Pancreas (tissue), 10 donors: ENCODE measurements at regions not wholly inside any gene's neighbourhood (a gene's known extent, or its start where the extent isn't known, plus 50 kb on each side); places are given as distances from the start of the nearest gene placed in this dataset.

Experiments
- ATAC-seq, 4 donors: fragments of 200-7000 bp; cut with Tn5 transposase; one replicate each; pipeline versions ENCODE4 v1.8.0 to v1.9.1; 2020; ENCODE audit warnings: mild to moderate bottlenecking in 4 of 4, moderate library complexity in 4 of 4
- DNase-seq, 6 donors: peaks; one replicate each; pipeline ENCODE4 v3.0.0-alpha.2; 2020
- FAIRE-seq: peaks from 2 replicates; lab custom pipeline; 2012; peaks lifted over from hg19 to GRCh38; lab: Jason Lieb, UNC
- H3K27ac ChIP-seq, 4 donors: fragments of 200-600 bp; sonication (generic); 1 replicate in 3 of 4; 2 replicates in 1 of 4; pipeline versions ENCODE4 v1.5.0 to v1.8.0; 2020
- H3K27me3 ChIP-seq, 4 donors: fragments of 200-600 bp; one replicate each; pipeline ENCODE4 v1.8.0; 2021
- H3K36me3 ChIP-seq, 3 donors: fragments of 200-600 bp; sonication (generic) in 1 of 3; one replicate each; pipeline versions ENCODE4 v1.5.0 to v1.8.0; 2020 to 2021
- H3K4me1 ChIP-seq, 3 donors: fragments of 200-600 bp; one replicate each; pipeline ENCODE4 v1.8.0; 2021
- H3K4me3 ChIP-seq, 4 donors: fragments of 200-600 bp; sonication (generic) in 2 of 4; one replicate each; pipeline versions ENCODE4 v1.5.0 to v1.8.0; 2020 to 2021
- H3K9me3 ChIP-seq, 4 donors: fragments of 200-600 bp; one replicate each; pipeline ENCODE4 v1.8.0; 2021
- WGBS, 2 donors: extraction: QIAGEN DNeasy Blood & Tissue Kit; methylation state at CpG; one replicate each; pipeline ENCODE4 v1.1.7; 2013; 5-methylcytosine and 5-hydroxymethylcytosine counted together
- intact Hi-C, 3 donors: fragments of 100-400 bp; cut with DNase I; formaldehyde crosslinking; loops; one replicate each; pipeline versions ENCODE4 v1.11.1 to v1.14.2; 2022
- TF ChIP-seq, protein P1 (sequence below), 4 donors: fragments of 200-600 bp; sonication (generic) in 3 of 4; IDR thresholded peaks; one replicate each; pipeline versions ENCODE4 v1.5.0 to v1.8.0; 2021; ENCODE audit warnings: antibody characterized with exemption in 4 of 4
- donor health status: healthy with polysubstance abuse.
- donor health status: DM: no; HTN: no; CAD: no; lungs with moderate emphysema.
- donor health status: DM: no; HTN: no; CAD: no.
- donor health status: control.
- donor health status: control.
- donor health status: Bipolar disorder and iron deficiency.
- donor health status: DM: yes; HTN: yes; CAD: no.
- donor health status: DM: no; HTN: no; CAD: no.
- donor health status: DM: no; HTN: no; CAD: no.
- donor health status: DM: yes; HTN: yes; CAD: no.

- ATAC-seq: no peak
- H3K27me3 ChIP-seq: no peaks in the 10 kb centered on the region
- no peak overlapping the region for H3K27ac ChIP-seq
- H3K9me3 ChIP-seq: no peaks in the 10 kb centered on the region
- 72 to 81% methylated on average over 2 of the region's 2 CpGs for WGBS, 2 donors
- TF ChIP-seq, protein P1, sequence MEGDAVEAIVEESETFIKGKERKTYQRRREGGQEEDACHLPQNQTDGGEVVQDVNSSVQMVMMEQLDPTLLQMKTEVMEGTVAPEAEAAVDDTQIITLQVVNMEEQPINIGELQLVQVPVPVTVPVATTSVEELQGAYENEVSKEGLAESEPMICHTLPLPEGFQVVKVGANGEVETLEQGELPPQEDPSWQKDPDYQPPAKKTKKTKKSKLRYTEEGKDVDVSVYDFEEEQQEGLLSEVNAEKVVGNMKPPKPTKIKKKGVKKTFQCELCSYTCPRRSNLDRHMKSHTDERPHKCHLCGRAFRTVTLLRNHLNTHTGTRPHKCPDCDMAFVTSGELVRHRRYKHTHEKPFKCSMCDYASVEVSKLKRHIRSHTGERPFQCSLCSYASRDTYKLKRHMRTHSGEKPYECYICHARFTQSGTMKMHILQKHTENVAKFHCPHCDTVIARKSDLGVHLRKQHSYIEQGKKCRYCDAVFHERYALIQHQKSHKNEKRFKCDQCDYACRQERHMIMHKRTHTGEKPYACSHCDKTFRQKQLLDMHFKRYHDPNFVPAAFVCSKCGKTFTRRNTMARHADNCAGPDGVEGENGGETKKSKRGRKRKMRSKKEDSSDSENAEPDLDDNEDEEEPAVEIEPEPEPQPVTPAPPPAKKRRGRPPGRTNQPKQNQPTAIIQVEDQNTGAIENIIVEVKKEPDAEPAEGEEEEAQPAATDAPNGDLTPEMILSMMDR (IDR thresholded peaks at IDR 0.05): no peak
- intact Hi-C loops: no loop called here
- no peak for DNase-seq
- no peak overlapping the region for H3K4me3 ChIP-seq
- H3K36me3 ChIP-seq: no peaks in the 10 kb centered on the region
- FAIRE-seq: no peak
- no peaks in the 10 kb centered on the region for H3K4me1 ChIP-seq
These were observed 80.2 kb downstream of the WNT5A start for GRCh38 chr3:55406696-55407425.

GRCh38 chr3:55405436-55405835 is 81.7 kb downstream of the WNT5A start:
- intact Hi-C loops: no loop called here
- DNase-seq: no peak

GRCh38 chr3:55402886-55403609 is 84.1 kb downstream of the WNT5A start:
- Histone ChIP-seq H3K4me1 (no peaks in the 10 kb centered on the region), H3K36me3 (no peaks in the 10 kb centered on the region), H3K9me3 (no peaks in the 10 kb centered on the region), H3K27ac (no peak overlapping the region), H3K27me3 (no peaks in the 10 kb centered on the region), H3K4me3 (no peak overlapping the region)
- FAIRE-seq (no peak), DNase-seq (peak in 1 of 6 donors; percentile 24), ATAC-seq (peak; percentile 53 to 91 (median 82))
- 35% methylated on average over 4 of the region's 4 CpGs for WGBS, 2 donors
- TF ChIP-seq, protein P1 (IDR thresholded peaks at IDR 0.05): no peak
- intact Hi-C loops: no loop called here

More at GRCh38 chr3:55405436-55405835, 81.7 kb downstream of the WNT5A start:
- Histone ChIP-seq H3K9me3 (no peaks in the 10 kb centered on the region), H3K4me1 (no peaks in the 10 kb centered on the region), H3K36me3 (no peaks in the 10 kb centered on the region), H3K4me3 (no peak overlapping the region), H3K27me3 (no peaks in the 10 kb centered on the region), H3K27ac (no peak overlapping the region)
- no peak for ATAC-seq
- FAIRE-seq: no peak
- WGBS, 2 donors: 31 to 37% methylated on average over 8 of the region's 8 CpGs
- TF ChIP-seq, protein P1 (IDR thresholded peaks at IDR 0.05): no peak

DNA sequence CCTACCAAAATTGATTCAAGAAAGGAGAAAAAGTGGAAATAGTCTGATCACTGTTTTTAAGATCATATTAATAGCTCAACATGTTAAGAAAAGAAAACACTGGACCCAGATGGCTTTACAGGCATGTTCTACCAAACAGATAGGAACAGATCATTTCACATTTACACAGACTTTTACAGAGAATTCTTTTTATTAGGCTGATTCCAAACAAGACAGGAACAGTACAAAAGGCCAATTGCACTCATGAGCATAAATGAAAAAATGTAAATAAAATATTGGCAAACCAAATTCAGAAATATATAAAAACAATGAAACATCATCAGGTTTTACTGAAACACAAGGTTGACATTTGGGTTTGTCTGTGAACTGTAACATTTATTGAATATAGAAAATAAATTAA is 106.5 kb downstream of the WNT5A start:
- ATAC-seq: no peak
- Histone ChIP-seq H3K36me3 (no peaks in the 10 kb centered on the region), H3K9me3 (no peaks in the 10 kb centered on the region), H3K4me1 (no peaks in the 10 kb centered on the region), H3K27ac (no peak overlapping the region), H3K4me3 (no peak overlapping the region), H3K27me3 (peaks cover 0 to 4% (median 0%) of the 10 kb centered on the region in 4 donors)
- TF ChIP-seq, protein P1 (IDR thresholded peaks at IDR 0.05): no peak
- DNase-seq: no peak
- intact Hi-C loops: no loop called here
- no peak for FAIRE-seq
